GM18508 (cell line): ENCODE measurements at regions not wholly inside any gene's neighbourhood (a gene's known extent, or its start where the extent isn't known, plus 50 kb on each side); places are given as distances from the start of the nearest gene placed in this dataset.
"Not testable (repeated sequence)": the region's sequence is repeated elsewhere in the genome, so short reads cannot be mapped to it uniquely, and the experiment has no call there.

Experiments
- ATAC-seq: cut with Tn5 transposase; IDR thresholded peaks from one replicate; pipeline ENCODE4 v1.9.1; 2021; ENCODE audit warnings: moderate number of reproducible peaks; ENCODE audit not compliant: insufficient read depth, unreplicated experiment

DNA sequence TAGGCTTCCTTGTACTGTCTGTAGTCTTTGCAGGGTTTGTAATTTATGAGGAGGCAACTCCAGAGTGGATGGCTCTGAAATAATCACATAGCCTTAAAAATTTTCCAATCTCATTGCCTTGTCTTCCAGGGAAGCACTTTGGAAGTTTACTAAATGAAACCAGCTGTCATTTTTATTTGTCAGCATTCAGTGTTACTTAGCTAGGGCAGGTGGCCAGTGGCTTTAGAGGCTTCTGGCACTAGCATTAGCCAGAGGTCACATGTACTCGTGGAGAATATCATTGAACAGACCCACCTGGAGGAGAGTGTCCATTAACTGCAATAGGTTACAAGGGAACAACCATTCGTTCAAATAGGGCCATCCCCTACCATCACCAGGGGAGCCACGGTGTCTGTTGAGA lies 160.3 kb upstream of the SLC28A3 start:
- ATAC-seq = no peak

DNA sequence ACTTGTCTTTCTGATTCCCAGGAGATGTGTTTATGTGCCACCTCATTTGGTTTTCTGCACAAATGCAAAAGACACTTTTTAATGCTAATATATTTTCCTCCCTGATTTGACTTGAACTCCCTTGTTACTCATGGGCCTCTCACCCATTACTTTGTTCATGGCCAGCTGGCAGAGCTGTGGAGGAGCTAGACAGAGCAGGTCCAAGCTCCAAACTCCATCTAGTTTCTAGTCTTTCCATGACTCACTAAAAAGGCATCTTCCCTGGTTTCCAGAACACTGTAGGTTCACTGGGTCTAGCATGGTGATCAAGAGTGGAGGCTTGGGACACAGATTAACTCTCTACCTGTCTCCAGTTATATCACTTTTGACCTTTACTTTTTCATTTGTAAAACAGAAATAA lies 161.0 kb upstream of the SLC28A3 start:
- no peak for ATAC-seq

DNA sequence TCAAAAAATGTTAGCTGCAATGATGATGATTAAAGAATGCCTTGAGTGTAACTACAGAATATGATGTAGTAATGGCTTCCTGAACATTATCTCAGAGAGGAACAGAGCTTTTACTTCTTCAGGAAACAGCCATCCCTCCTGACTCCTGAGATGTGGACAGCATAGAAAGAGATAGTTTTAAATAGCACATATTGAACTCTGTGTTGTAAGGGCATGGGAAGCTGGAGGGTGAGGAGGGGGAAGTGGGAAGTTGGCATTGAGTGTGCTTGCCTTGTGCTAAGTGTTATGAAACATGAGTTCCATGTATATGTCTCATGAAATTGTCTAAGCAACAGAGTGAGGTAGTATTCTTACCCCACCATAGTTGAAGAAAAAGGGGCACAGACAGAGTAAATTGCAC lies 161.5 kb upstream of the SLC28A3 start:
- ATAC-seq = no peak

DNA sequence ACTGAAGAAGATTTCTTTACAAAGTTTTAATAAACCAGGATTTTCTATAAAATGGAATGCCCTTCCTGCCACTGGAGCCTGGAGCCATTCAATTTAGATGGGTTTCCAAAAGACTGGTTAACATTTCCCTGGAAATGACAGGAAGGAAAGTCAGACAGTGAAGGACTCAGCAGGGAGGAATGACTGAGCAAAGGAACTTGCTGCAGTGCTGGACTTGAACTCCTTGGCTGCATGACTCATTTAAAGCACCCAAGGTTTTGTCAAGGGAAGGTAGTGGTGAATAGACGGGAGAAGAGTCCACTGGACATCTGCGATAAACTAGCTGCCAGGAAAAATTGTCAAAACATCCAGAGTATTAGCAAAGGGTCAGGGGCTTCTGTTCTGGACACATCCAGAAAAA lies 163.8 kb upstream of the SLC28A3 start:
- ATAC-seq = no peak

DNA sequence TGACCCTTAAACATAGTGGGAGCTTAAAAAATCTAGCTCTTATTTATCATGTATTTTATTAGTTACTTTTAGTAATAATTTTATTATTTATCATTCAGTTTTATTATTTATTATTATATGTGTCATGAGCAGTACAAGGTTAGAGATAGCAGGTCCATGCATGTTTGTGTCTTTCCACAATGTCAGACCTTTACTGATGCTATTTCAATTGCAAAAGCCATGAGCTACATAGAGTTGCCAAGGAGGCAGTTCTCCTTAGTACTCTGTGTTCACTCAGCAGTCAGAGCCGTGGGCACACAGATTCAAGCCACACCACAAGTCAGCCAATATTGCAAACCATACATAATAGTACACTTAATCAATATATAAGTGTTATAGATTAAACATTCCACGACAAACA lies 157.9 kb upstream of the NTRK2 start:
- no peak for ATAC-seq

DNA sequence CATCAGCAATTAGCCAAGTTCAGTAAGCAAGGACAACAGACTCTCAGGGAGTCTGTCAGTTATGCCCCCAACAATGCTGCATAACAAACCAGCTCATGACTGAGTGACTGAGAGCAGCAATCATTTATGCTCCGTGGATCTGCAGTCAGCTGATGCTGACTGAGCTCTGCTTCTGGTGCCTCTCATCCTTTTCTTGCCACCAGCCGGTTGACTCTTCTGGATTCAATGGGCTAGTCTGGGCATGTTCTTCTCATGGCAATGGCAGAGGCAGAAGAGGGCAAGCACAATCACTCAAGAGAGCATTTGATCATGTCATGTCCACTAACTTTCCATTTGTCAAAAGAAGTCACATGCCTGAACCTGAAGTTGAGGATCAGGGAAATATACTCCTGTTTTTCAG lies 157.0 kb upstream of the NTRK2 start:
- ATAC-seq = no peak

DNA sequence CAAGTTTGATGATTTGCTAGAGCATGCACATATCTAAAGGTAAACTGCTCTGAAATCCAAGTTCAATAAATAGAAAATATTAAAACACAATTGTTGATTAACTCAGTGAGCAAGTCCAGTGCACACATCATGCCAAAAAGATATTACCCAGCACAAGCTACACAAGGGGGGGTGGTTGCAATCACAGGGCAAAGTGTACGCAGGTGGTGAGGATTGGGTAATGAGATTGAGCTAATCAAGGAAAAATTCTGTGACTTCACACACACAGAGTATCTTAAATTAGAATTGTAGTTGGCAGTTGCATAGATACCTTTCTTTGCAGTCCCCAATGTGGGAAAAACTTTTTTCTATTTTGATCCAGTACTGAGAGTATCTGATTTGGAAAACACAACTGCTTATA lies 156.1 kb upstream of the NTRK2 start:
- ATAC-seq = no peak

DNA sequence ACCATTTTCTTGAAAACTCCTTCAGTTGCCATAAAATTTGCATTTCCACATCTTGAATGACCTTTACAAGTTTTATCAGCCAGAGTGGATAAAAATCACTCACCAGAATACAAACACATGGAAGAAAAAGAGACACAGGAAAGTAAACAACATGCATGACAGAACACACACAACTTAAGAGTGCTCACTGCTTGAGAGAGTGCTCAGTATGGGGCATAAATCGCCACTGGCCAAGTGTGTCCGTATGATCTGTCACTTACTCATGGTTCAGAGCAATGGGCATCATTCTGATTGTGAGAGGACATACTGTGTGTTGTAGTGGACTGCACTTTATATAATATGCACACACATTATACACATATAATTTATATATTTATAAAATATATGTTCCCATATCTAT lies 155.6 kb upstream of the NTRK2 start:
- ATAC-seq = no peak

DNA sequence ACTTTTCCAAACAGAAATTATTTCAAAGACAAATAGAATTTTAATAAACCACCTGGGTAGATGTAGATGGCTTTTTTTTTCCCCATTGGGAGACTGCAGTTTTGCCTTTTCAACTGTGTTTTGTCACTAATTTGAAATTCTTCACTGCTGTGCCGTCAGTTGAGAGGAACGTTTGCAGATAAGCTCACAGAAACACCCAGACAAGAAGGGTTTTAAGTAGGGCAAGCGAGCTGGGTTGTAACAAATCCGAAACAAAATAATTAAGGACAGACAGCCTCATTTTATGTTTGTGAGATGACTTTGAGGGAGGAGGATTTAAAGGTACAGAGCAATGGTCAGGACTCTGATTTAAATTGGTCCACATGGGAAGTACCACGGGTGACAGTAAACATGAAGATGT lies 155.1 kb upstream of the NTRK2 start:
- ATAC-seq = no peak

DNA sequence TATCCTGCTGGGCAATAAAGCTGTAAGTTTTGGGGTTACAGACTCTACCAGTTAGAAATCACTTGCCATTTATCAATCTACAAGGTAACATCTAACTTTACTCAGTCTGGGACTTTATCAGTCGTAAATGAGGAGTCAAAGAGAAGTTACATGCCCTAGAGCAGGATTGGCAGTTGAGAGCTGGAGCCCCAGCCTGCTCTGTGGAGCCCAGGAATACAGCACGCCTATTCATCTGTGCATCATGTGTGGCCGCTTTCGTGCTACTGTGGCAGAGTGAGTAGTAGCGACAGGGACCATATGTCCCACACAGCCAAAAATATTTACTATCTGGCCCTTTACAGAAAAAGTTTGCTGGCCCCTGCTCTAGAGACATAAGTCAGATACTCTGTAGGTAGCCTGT lies 152.5 kb upstream of the NTRK2 start:
- ATAC-seq = no peak

DNA sequence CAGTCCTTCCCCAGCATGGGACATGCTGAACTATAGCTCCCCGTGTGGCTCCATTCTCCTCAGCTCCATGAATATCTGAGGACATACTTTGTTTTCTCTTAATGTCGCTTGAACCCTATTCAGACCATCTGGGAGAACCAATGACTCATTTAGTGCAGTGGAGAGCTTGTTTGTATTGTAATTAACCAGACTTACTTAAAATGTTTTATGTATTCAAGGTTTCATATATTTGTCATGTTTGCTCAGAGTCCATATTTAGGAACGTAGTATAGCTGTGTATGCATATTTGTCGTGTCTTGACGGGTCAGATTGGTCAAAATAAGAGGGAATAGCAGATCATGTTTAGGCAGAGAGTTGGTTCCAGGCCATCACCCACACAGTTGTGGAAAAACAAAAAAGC lies 150.1 kb upstream of the NTRK2 start:
- ATAC-seq = no peak

DNA sequence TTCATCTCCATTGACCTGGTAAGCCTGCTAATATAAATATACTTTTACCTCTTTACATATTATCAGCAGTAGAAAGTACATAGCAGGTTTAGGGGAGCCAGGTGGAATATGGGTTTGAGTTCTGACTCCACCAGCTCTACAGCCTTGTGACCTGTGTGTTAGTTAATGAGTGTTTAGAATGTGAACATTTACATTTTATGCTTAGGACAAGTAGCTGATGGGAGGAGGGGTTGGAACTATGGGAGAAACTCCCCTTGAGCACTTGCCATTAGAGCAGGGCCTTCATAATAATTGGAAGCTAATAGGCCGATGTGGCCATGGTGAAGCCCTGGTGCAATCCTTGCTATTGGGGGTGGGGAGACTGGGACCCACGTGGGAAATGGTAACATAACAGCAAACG lies 148.3 kb upstream of the NTRK2 start:
- no peak for ATAC-seq

DNA sequence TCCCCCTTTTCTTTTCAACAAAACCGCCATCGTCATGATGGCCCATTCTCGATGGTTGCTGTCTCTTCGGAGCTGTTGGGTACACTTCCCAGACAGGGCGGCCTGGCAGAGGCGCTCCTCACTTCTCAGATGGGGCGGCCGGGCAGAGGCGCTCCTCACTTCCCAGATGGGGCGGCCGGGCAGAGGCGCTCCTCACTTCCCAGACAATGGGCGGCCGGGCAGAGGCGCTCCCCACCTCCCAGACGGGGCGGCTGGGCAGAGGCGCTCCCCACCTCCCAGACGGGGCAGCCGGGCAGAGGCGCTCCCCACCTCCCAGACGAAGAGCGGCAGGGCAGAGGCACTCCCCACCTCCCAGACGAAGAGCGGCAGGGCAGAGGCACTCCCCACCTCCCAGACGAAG lies 143.3 kb upstream of the NTRK2 start:
- ATAC-seq = not testable (repeated sequence)

DNA sequence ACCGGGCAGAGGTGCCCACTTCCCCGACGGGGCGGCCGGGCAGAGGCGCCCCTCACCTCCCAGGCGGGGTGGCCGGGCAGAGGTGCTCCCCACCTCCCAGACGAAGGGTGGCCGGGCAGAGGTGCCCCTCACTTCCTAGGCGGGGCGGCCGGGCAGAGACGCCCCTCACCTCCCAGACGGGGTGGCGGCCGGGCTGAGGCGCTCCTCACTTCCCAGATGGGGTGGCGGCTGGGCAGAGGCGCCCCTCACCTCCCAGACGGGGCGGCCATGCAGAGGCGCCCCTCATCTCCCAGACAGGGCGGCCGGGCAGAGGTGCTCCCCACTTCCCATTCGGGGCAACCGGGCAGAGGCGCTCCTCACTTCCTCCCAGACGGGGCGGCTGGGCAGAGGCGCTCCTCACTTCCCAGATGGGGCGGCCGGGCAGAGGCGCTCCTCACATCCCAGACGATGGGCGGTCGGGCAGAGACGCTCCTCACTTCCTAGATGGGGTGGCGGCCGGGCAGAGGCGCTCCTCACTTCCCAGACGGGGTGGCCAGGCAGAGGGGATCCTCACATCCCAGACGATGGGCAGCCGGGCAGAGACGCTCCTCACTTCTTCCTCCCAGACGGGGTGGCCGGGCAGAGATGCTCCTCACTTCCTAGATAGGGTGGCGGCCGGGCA lies 142.3 kb upstream of the NTRK2 start:
- ATAC-seq = not testable (repeated sequence)

DNA sequence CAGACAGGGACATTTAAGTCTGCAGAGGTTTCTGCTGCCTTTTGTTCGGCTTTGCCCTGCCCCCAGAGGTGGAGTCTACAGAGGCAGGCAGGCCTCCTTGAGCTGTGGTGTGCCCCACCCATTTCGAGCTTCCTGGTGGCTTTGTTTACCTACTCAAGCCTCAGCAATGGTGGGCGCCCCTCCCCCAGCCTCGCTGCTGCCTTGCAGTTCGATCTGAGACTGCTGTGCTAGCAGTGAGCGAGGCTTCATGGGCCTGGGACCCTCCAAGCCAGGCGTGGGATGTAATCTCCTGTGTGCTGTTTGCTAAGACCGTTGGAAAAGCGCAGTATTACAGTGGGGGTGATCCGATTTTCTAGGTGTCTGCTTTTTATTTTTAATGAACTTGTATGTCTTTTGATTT lies 133.6 kb upstream of the NTRK2 start:
- ATAC-seq = not testable (repeated sequence)

DNA sequence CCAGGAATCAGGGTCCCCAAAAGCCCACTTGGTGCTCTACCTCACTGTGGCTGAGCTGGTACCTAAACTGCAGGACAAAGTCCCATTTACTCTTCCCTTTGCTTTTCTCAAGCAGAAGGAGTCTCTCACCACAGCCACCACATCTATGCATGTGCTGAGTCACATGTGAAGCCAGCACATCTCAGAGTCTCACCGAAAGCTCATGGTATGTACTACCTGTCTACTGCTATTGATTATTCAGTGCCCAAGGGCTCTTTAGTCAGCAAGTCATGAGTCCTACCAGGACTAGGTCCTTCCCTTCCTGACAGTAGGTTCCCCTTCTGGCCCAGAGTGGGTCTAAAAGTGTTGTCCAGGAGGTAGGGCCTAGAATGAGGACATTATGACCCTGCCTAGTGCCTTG lies 130.7 kb upstream of the NTRK2 start:
- ATAC-seq = no peak

DNA sequence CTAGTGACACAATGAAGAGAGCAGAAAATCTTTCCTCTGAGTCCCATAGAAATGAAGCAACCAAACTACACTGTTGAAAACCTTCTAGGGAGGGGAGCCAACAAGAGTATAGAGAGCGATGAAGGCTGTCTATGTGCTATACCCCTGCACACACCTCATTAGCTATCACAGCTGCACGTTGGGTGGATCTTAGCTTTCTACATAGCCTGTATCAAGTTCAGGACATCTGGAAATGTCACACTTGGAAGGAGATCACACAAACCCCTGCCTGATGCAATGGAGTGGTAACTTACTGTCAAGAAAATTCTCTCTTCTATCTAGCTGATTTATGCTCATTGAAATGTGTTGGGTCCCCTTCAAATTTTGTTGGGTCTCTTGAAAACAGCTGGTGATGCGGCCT lies 127.0 kb upstream of the NTRK2 start:
- no peak for ATAC-seq

DNA sequence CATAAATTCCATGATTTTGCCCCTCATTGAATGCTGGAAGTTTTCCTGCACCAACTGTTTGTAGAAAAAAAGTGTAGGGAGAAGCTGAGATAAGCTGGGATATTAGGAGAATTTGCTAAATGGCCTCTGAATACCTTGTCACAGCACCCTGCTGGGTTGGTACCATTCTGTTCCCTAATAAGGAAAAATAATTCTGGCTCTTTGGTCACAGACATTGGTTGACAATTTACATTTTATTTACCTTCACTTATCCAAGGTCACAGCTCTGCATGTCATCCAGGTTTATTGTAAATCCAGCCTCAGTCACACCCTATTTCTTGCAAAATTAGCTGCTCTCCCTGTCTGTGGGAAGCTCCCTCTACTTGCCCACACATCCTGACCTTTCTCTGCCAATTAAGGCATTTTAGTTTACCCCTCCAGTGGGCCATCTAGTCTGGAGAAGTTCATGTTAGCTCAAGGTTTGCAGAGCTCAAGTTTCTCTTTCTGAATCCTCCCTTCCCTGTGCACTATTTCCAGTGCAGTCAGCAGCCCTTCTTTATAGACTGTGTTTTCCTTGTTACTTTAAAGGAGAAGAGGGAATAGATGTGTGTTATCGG lies 115.4 kb upstream of the NTRK2 start:
- ATAC-seq = no peak

DNA sequence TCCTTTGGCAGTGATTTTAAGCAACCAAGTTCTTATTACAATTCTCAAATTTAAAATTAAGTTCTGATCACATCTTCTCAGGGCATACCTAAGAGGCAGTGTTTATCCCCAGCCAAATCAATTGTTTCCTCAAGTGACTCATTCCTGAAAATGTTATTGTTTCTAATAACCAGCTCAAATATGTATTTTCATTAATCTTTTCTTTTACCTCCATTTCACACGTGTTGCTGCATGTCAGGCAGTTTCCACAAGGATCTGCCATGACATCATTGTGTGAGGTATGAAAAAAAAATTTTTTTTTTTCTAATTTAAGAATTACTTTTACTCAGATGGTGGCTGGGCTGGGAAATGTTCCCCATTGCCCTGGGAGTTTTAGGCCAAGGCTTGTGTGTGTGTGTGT lies 113.0 kb upstream of the NTRK2 start:
- ATAC-seq = no peak

DNA sequence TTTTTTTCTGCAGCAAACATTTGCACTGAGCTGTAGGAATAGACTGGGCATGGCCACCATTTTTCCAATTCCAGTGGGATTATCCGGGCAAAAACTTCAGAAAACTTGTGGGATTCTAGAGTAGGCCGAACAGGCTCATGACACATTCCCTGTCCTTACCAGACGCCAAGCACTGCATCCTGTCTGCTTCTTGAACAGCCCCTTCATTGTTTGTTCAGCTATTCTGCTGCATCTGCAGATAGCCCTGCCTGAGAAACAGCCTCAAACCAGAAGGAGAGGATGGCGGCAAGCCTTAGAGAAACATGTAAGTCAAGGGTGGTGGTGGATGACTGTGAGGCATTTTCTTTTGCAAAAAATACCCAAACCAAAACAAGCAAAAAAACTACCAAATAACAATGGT lies 111.8 kb upstream of the NTRK2 start:
- ATAC-seq = no peak

DNA sequence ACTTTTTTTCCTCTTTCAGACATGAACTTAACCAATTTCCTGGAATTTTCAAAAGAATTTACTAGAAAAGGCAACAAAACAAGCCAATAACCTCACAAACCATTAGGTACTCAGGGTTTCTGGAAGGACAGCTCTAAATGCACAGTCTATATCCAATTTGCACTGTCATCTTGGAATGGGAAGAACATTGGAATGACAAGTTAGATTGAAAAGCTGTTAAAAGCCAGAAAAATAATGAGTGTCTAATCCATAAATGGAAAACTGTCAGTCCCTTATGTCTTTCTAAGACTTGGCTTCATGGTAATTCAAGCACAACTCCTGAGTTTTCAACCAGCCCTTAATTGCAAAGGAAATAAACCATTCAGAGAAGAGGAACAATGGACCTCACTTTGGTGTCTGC lies 105.8 kb upstream of the NTRK2 start:
- no peak for ATAC-seq

DNA sequence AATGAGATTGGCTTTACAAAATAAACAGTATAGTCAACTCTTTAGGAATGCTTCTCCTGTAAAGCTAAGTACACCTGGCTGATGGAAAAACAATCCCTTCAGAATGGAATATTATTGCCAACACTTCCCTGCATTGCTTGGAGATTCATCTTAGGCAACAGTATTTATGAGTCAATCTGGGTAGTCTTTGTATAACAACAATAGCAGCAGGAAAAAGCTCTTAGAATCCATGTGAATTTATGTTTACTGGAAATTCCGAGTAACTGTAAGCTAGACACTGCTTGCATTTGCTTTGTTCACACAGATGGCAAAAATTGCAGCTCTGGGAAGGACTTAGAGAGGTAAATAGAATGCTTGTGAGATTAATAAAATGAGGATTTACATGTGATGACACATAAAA lies 101.7 kb upstream of the NTRK2 start:
- no peak for ATAC-seq
